ENCODE measurements at regions not wholly inside any gene's neighbourhood (a gene's known extent, or its start where the extent isn't known, plus 50 kb on each side); places are given as distances from the start of the nearest gene placed in this dataset.

DNA sequence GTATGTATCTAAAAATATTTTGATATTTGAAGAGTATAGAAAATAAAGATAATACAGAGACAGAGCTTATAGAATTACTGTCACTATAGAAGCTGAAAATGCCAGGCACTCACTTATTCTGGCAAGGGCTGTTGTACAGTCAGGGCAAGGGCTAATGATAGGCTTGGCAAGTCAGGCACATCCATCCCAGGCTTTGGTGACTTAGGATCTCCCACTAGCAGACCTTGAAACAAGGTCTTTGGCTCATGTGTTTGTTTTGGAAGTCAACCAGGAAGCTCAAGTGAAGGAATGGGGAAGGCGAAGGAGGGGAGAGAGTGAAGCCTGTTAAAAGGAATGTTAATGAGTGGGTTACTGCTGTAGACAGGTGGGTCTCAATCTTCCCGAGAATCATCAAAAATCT, 199.1 kb upstream of the SUCLG2 start:
- Histone ChIP-seq H3K4me2 (ENCODE audit: insufficient read depth in 1 of 2, low read depth in 2 of 2, low read length in 2 of 2) (no peak overlapping the region), H3K14ac (ENCODE audit: insufficient read length) (no peak overlapping the region), H3K79me2 (ENCODE audit: control insufficient read depth in 1 of 2, insufficient read depth in 2 of 2, low read length in 2 of 2) (no peaks in the 10 kb centered on the region), H3K4ac (replicated peaks; ENCODE audit: insufficient read length, low read depth, low read length) (no peak overlapping the region), H2BK5ac (ENCODE audit: low read depth, low read length) (no peak overlapping the region), H3K27ac (ENCODE audit: low read depth, low read length) (no peak overlapping the region), H3K23me2 (ENCODE audit: low read depth, low read length) (no peaks in the 10 kb centered on the region), H2BK15ac (ENCODE audit: low read length) (no peak overlapping the region), H4K5ac (ENCODE audit: insufficient read length, low read depth, low read length) (no peak overlapping the region), H4K20me1 (replicated peaks in 1 of 2; ENCODE audit: control insufficient read depth in 1 of 2, insufficient read depth in 2 of 2, low read length in 2 of 2) (no peaks in the 10 kb centered on the region), H3K23ac (ENCODE audit: insufficient read length) (no peak overlapping the region), H3K36me3 (ENCODE audit: control insufficient read depth in 2 of 4, insufficient read depth in 4 of 4, low read length in 3 of 4) (no peaks in the 10 kb centered on the region), H3K18ac (ENCODE audit: extremely low read depth, low read length) (no peak overlapping the region), H3K79me1 (ENCODE audit: low read depth, low read length) (no peaks in the 10 kb centered on the region), H3K27me3 (replicated peaks in 1 of 4; ENCODE audit: control insufficient read depth in 3 of 4, extremely low read depth in 1 of 4, insufficient read depth in 3 of 4, low read length in 3 of 4) (no peaks in the 10 kb centered on the region; a peak in 1 of 7 replicates), H4K8ac (ENCODE audit: extremely low read depth, insufficient read depth, low read length) (no peak overlapping the region), H4K91ac (replicated peaks; ENCODE audit: insufficient read length, low read length) (no peak overlapping the region), H3K9me3 (ENCODE audit: insufficient read depth in 2 of 2, low read depth in 1 of 2, low read length in 1 of 2) (no peaks in the 10 kb centered on the region), H3K4me1 (replicated peaks in 1 of 4; ENCODE audit: control insufficient read depth in 3 of 4, insufficient read depth in 4 of 4, low read length in 3 of 4) (no peaks in the 10 kb centered on the region), H2BK12ac (ENCODE audit: low read depth, low read length) (no peak overlapping the region), H3K4me3 (ENCODE audit: extremely low read depth in 1 of 4, insufficient read depth in 2 of 4, low read depth in 3 of 4, low read length in 4 of 4) (no peak overlapping the region), H3K56ac (replicated peaks; ENCODE audit: insufficient read length, low read depth, low read length) (no peak overlapping the region), H2BK20ac (ENCODE audit: low read length) (no peak overlapping the region), H2AK5ac (ENCODE audit: low read depth, low read length) (no peak overlapping the region), H2AFZ (ENCODE audit: low read length) (no peak overlapping the region), H3K9ac (replicated peaks in 1 of 4; ENCODE audit: extremely low read depth in 1 of 4, low read depth in 3 of 4, low read length in 3 of 4) (no peak overlapping the region), H2BK120ac (replicated peaks; ENCODE audit: low read depth, low read length) (no peak overlapping the region)
- POLR2A ChIA-PET (ENCODE audit: partially characterized antibody), result no interaction called here
- 93% methylated on average over 2 of the region's 2 CpGs; no CpG with 5 or more reads in 1 of the 2 experiments for WGBS, 2 experiments (ENCODE audit: extremely low coverage in 1 of 2, insufficient coverage in 1 of 2, insufficient read length in 1 of 2, insufficient replicate concordance in 2 of 2, low coverage in 1 of 2, low lambda C conversion rate in 2 of 2, missing lambda C conversion rate in 1 of 2)
- CTCF ChIA-PET (ENCODE audit: partially characterized antibody), result interaction anchor here (2.5 kb wide), 1 partner anchor 9 kb away, joined by 13 read pairs; no protein-coding TSS in a partner anchor
- no peak for FAIRE-seq
- DNase-seq (ENCODE audit: low read depth in 1 of 2, low spot score in 2 of 2), result no peak
- TF ChIP-seq GABPA (IDR thresholded peaks at IDR 0.05; ENCODE audit: borderline replicate concordance, insufficient read depth, low read length) (no peak), ASH2L (IDR thresholded peaks at IDR 0.05; ENCODE audit: low read length) (no peak), NANOG (IDR thresholded peaks at IDR 0.05; ENCODE audit: insufficient read depth, low read depth, low read length, poor library complexity, severe bottlenecking) (no peak), MAFK (IDR thresholded peaks at IDR 0.05; ENCODE audit: low read depth, low read length) (no peak), SIRT6 (IDR thresholded peaks at IDR 0.05; ENCODE audit: low read length) (no peak), BCL11A (IDR thresholded peaks at IDR 0.05; ENCODE audit: low read depth in 2 of 2, low read length in 2 of 2) (no peak), FOSL1 (IDR thresholded peaks at IDR 0.05; ENCODE audit: insufficient read depth, low read depth, low read length) (no peak), SUZ12 (IDR thresholded peaks at IDR 0.05; ENCODE audit: low read length) (no peak), TBP (IDR thresholded peaks at IDR 0.05; ENCODE audit: low read depth, low read length) (no peak), SRF (IDR thresholded peaks at IDR 0.05; ENCODE audit: low read depth, low read length) (no peak), RNF2 (IDR thresholded peaks at IDR 0.05; ENCODE audit: borderline replicate concordance, low read depth, low read length, missing control alignments, poor library complexity, severe bottlenecking) (no peak), POU5F1 (IDR thresholded peaks at IDR 0.05; ENCODE audit: low read depth, low read length) (no peak), TAF7 (optimal IDR thresholded peaks at IDR 0.05; ENCODE audit: borderline replicate concordance, low read depth, low read length) (no peak), RAD21 (IDR thresholded peaks at IDR 0.05 in 1 of 2, conservative IDR thresholded peaks at IDR 0.05 in 1 of 2; ENCODE audit: low read depth in 2 of 2, low read length in 2 of 2) (no peak), CEBPB (IDR thresholded peaks at IDR 0.05; ENCODE audit: low read depth, low read length) (no peak)
